ENCODE measurements at regions not wholly inside any gene's neighbourhood (a gene's known extent, or its start where the extent isn't known, plus 50 kb on each side); places are given as distances from the start of the nearest gene placed in this dataset.

- intact Hi-C loops (cut with micrococcal nuclease; ENCODE audit: unreplicated experiment), result no loop called here
- Histone ChIP-seq H3K36me3 (ENCODE audit: insufficient read depth, low read length) (no peaks in the 10 kb centered on the region), H3K9me3 (ENCODE audit: low read length) (peaks cover 19% of the 10 kb centered on the region; the same call in 1 of the 2 replicates), H3K4me3 (ENCODE audit: low read depth, low read length, poor library complexity, severe bottlenecking) (no peak overlapping the region), H3K4me2 (ENCODE audit: low read length) (no peak overlapping the region), H3K27ac (ENCODE audit: low read depth, low read length, poor library complexity, severe bottlenecking) (no peak overlapping the region), H4K20me1 (ENCODE audit: insufficient read depth, low read length) (no peaks in the 10 kb centered on the region), H3K79me2 (ENCODE audit: insufficient read depth, low read depth, low read length) (no peaks in the 10 kb centered on the region), H3K4me1 (ENCODE audit: insufficient read depth, low read length, poor library complexity, severe bottlenecking) (no peaks in the 10 kb centered on the region), H2AFZ (ENCODE audit: low read length) (no peak overlapping the region), H3K9me2 (ENCODE audit: insufficient read depth, low read length) (no peaks in the 10 kb centered on the region)
- CTCF ChIA-PET (ENCODE audit: unreplicated experiment), result no interaction called here
- TF ChIP-seq CTCF (conservative IDR thresholded peaks at IDR 0.05; ENCODE audit: low read length), result peak; percentile 84
- no peak for TF ChIP-seq EZH2phosphoT487 (IDR thresholded peaks at IDR 0.05; ENCODE audit: borderline replicate concordance, low read depth, low read length)
- BruUV-seq (replicated peaks), result no TSS peak
- POLR2A ChIA-PET, result no interaction called here
- peak; percentile 57 for DNase-seq (ENCODE audit: low spot score)
Observed at GRCh38 chr19:22545751-22546150, 88.4 kb upstream of the ZNF492 start.

GRCh38 chr19:22533761-22534160, 100.4 kb upstream of the ZNF492 start:
- no TSS peak for BruUV-seq (replicated peaks)

More at GRCh38 chr19:22533761-22534160, 100.4 kb upstream of the ZNF492 start:
- TF ChIP-seq EZH2phosphoT487 (IDR thresholded peaks at IDR 0.05; ENCODE audit: borderline replicate concordance, low read depth, low read length) (no peak), CTCF (conservative IDR thresholded peaks at IDR 0.05; ENCODE audit: low read length) (no peak)
- no peaks in the 10 kb centered on the region; the same call in none of the 2 replicates for H3K9me3 ChIP-seq (ENCODE audit: low read length)
- no peak overlapping the region for H3K27ac ChIP-seq (ENCODE audit: low read depth, low read length, poor library complexity, severe bottlenecking)
- no peak overlapping the region for H2AFZ ChIP-seq (ENCODE audit: low read length)
- H3K36me3 ChIP-seq (ENCODE audit: insufficient read depth, low read length), result no peaks in the 10 kb centered on the region
- H4K20me1 ChIP-seq (ENCODE audit: insufficient read depth, low read length), result no peaks in the 10 kb centered on the region
- no peaks in the 10 kb centered on the region for H3K79me2 ChIP-seq (ENCODE audit: insufficient read depth, low read depth, low read length)
- no peaks in the 10 kb centered on the region for H3K4me1 ChIP-seq (ENCODE audit: insufficient read depth, low read length, poor library complexity, severe bottlenecking)
- no peak overlapping the region for H3K4me3 ChIP-seq (ENCODE audit: low read depth, low read length, poor library complexity, severe bottlenecking)
- no peaks in the 10 kb centered on the region for H3K9me2 ChIP-seq (ENCODE audit: insufficient read depth, low read length)
- no peak for DNase-seq (ENCODE audit: low spot score)
- intact Hi-C loops (cut with micrococcal nuclease; ENCODE audit: unreplicated experiment), result no loop called here
- ChIA-PET POLR2A (no interaction called here), CTCF (ENCODE audit: unreplicated experiment) (no interaction called here)
- no peak overlapping the region for H3K4me2 ChIP-seq (ENCODE audit: low read length)
